Vagina (tissue), 2 donors: ENCODE measurements at regions not wholly inside any gene's neighbourhood (a gene's known extent, or its start where the extent isn't known, plus 50 kb on each side); places are given as distances from the start of the nearest gene placed in this dataset.

Source experiments
- DNase-seq, 2 donors: peaks; one replicate each; pipeline ENCODE4 v3.0.0-alpha.2; 2017; ENCODE audit errors: extremely low spot score in 2 of 2
- H3K27ac ChIP-seq: fragments of 200-600 bp; sonication (generic); one replicate; pipeline ENCODE4 v1.5.1; 2019
- H3K27me3 ChIP-seq: fragments of 200-600 bp; sonication (generic); one replicate; pipeline ENCODE4 v1.5.1; 2019
- H3K36me3 ChIP-seq, 2 donors: fragments of 200-600 bp; sonication (generic); one replicate each; pipeline ENCODE4 v1.5.1; 2017 to 2019
- H3K4me1 ChIP-seq: fragments of 200-600 bp; sonication (generic); one replicate; pipeline ENCODE4 v1.5.1; 2019
- H3K4me3 ChIP-seq, 2 donors: fragments of 200-600 bp; sonication (generic); 1 replicate in 1 of 2; 2 replicates in 1 of 2; pipeline ENCODE4 v1.5.1; 2016 to 2019
- H3K9me3 ChIP-seq: fragments of 200-600 bp; sonication (generic); one replicate; pipeline ENCODE4 v1.5.1; 2019
- CTCF ChIP-seq, 3 experiments: fragments of 450-650 bp in 2 of 3; fragments of 200-600 bp in 1 of 3; sonication (generic) in 1 of 3; IDR thresholded peaks; one replicate each; pipeline ENCODE4 v1.5.1; 2017 to 2019; ENCODE audit warnings: antibody characterized with exemption in 3 of 3, mild to moderate bottlenecking in 2 of 3, moderate library complexity in 2 of 3
- POLR2A ChIP-seq, 2 donors: fragments of 450-650 bp; IDR thresholded peaks; one replicate each; pipeline ENCODE4 v1.6.1; 2017; ENCODE audit warnings: antibody characterized with exemption in 2 of 2, mild to moderate bottlenecking in 2 of 2, moderate library complexity in 2 of 2
- POLR2AphosphoS5 ChIP-seq, 2 donors: sonication (generic); formaldehyde crosslinking; IDR thresholded peaks; one replicate each; pipeline ENCODE4 v1.9.0; 2017; ENCODE audit warnings: antibody characterized with exemption in 2 of 2, mild to moderate bottlenecking in 2 of 2, low read depth in 1 of 2; ENCODE audit not compliant: insufficient read depth in 1 of 2
- intact Hi-C: fragments of 100-400 bp; cut with DNase I; formaldehyde crosslinking; loops from one replicate; pipeline ENCODE4 v1.15.1; 2023

- no peak for TF ChIP-seq CTCF (IDR thresholded peaks at IDR 0.05)
- no peak for TF ChIP-seq POLR2A (IDR thresholded peaks at IDR 0.05)
- TF ChIP-seq POLR2AphosphoS5 (IDR thresholded peaks at IDR 0.05; ENCODE audit: insufficient read depth in 1 of 2, low read depth in 1 of 2): no peak
- Histone ChIP-seq H3K27me3 (no peaks in the 10 kb centered on the region), H3K36me3 (no peaks in the 10 kb centered on the region), H3K9me3 (no peaks in the 10 kb centered on the region), H3K4me1 (no peaks in the 10 kb centered on the region), H3K27ac (no peak overlapping the region), H3K4me3 (no peak overlapping the region)
- DNase-seq: no peak
- intact Hi-C loops: no loop called here
These were observed 794.7 kb downstream of the RAB28 start for GRCh38 chr4:12689457-12689856.

- TF ChIP-seq CTCF (IDR thresholded peaks at IDR 0.05) (no peak), POLR2AphosphoS5 (IDR thresholded peaks at IDR 0.05; ENCODE audit: insufficient read depth in 1 of 2, low read depth in 1 of 2) (no peak), POLR2A (IDR thresholded peaks at IDR 0.05) (no peak)
- no peaks in the 10 kb centered on the region for H3K9me3 ChIP-seq
- DNase-seq: no peak
These were observed 804.9 kb downstream of the RAB28 start for GRCh38 chr4:12679217-12679616.

GRCh38 chr4:12674184-12674583 lies 810.0 kb downstream of the RAB28 start:
- intact Hi-C loops: no loop called here
- DNase-seq: no peak

More at GRCh38 chr4:12679217-12679616, 804.9 kb downstream of the RAB28 start:
- intact Hi-C loops: no loop called here
- Histone ChIP-seq H3K4me1 (no peaks in the 10 kb centered on the region), H3K4me3 (no peak overlapping the region), H3K27me3 (no peaks in the 10 kb centered on the region), H3K27ac (no peak overlapping the region), H3K36me3 (no peaks in the 10 kb centered on the region)

GRCh38 chr4:12672303-12672702 lies 811.8 kb downstream of the RAB28 start:
- intact Hi-C loops: no loop called here
- H3K27me3 ChIP-seq: no peaks in the 10 kb centered on the region
- no peak for DNase-seq
- H3K27ac ChIP-seq: no peak overlapping the region
- H3K4me1 ChIP-seq: no peaks in the 10 kb centered on the region
- H3K36me3 ChIP-seq: no peaks in the 10 kb centered on the region
- no peak for TF ChIP-seq POLR2A (IDR thresholded peaks at IDR 0.05)
- no peaks in the 10 kb centered on the region for H3K9me3 ChIP-seq
- H3K4me3 ChIP-seq: no peak overlapping the region

More at GRCh38 chr4:12674184-12674583, 810.0 kb downstream of the RAB28 start:
- H3K9me3 ChIP-seq: no peaks in the 10 kb centered on the region
- no peak overlapping the region for H3K27ac ChIP-seq
- no peaks in the 10 kb centered on the region for H3K4me1 ChIP-seq
- H3K27me3 ChIP-seq: no peaks in the 10 kb centered on the region
- TF ChIP-seq CTCF (IDR thresholded peaks at IDR 0.05) (no peak), POLR2A (IDR thresholded peaks at IDR 0.05) (no peak)
- no peak overlapping the region for H3K4me3 ChIP-seq
- no peaks in the 10 kb centered on the region for H3K36me3 ChIP-seq

- H3K4me1 ChIP-seq: no peaks in the 10 kb centered on the region
- no peaks in the 10 kb centered on the region for H3K36me3 ChIP-seq
- H3K9me3 ChIP-seq: no peaks in the 10 kb centered on the region
- no peaks in the 10 kb centered on the region for H3K27me3 ChIP-seq
- TF ChIP-seq POLR2AphosphoS5 (IDR thresholded peaks at IDR 0.05; ENCODE audit: insufficient read depth in 1 of 2, low read depth in 1 of 2): no peak
- TF ChIP-seq CTCF (IDR thresholded peaks at IDR 0.05): no peak
- no peak for TF ChIP-seq POLR2A (IDR thresholded peaks at IDR 0.05)
- no peak for DNase-seq
- intact Hi-C loops: no loop called here
- H3K4me3 ChIP-seq: no peak overlapping the region
- H3K27ac ChIP-seq: no peak overlapping the region
These were observed 826.0 kb downstream of the RAB28 start for GRCh38 chr4:12658146-12658545.

GRCh38 chr4:12651876-12652275 lies 832.3 kb downstream of the RAB28 start:
- Histone ChIP-seq H3K4me3 (no peak overlapping the region), H3K27me3 (no peaks in the 10 kb centered on the region), H3K9me3 (no peaks in the 10 kb centered on the region), H3K36me3 (no peaks in the 10 kb centered on the region), H3K27ac (no peak overlapping the region), H3K4me1 (no peaks in the 10 kb centered on the region)
- no peak for DNase-seq
- no peak for TF ChIP-seq POLR2AphosphoS5 (IDR thresholded peaks at IDR 0.05; ENCODE audit: insufficient read depth in 1 of 2, low read depth in 1 of 2)
- TF ChIP-seq POLR2A (IDR thresholded peaks at IDR 0.05): no peak
- TF ChIP-seq CTCF (IDR thresholded peaks at IDR 0.05): no peak
- intact Hi-C loops: no loop called here
